Endothelial cell of umbilical vein (primary cell): ENCODE measurements at regions not wholly inside any gene's neighbourhood (a gene's known extent, or its start where the extent isn't known, plus 50 kb on each side); places are given as distances from the start of the nearest gene placed in this dataset.

Experiments used
- BruUV-seq: library from RNA; stranded (reverse); fragments of 400-500 nt; replicated peaks from 2 replicates; lab custom pipeline; 2021; lab: Mats Ljungman, UMichigan
- CTCF ChIA-PET: fragments of 300-600, 350-600 bp; sonication (Branson Sonifier 250); formaldehyde crosslinking; loops from one replicate; lab custom pipeline; 2021; ENCODE audit warnings: antibody characterized with exemption, inconsistent platforms; lab: Charles Lee
- POLR2A ChIA-PET: fragments of 300-600, 350-600 bp; sonication (Branson Sonifier 250); formaldehyde crosslinking; loops from one replicate; lab custom pipeline; 2021; ENCODE audit warnings: antibody characterized with exemption, inconsistent platforms; lab: Charles Lee
- DNase-seq: peaks from one replicate; pipeline ENCODE4 v3.0.0-alpha.2; 2011; ENCODE audit warnings: low read depth, low spot score
- FAIRE-seq: peaks from 2 replicates; lab custom pipeline; 2011; peaks lifted over from hg19 to GRCh38; lab: Jason Lieb, UNC
- H2AFZ ChIP-seq: 2 replicates; pipeline ENCODE4 v1.6.0; 2012; ENCODE audit warnings: low read depth, low read length, control low read depth, inconsistent platforms
- H3K27ac ChIP-seq: 2 replicates; pipeline ENCODE4 v1.5.1; 2011; ENCODE audit warnings: low read depth, mild to moderate bottlenecking, control low read depth, low read length, moderate library complexity; ENCODE audit not compliant: insufficient read depth
- H3K27me3 ChIP-seq, 2 experiments: 2 replicates each; pipeline versions ENCODE4 v1.6.0 to v1.6.1; 2011; ENCODE audit warnings: low read length in 2 of 2, mixed read lengths in 1 of 2; ENCODE audit not compliant: control insufficient read depth in 2 of 2, insufficient read depth in 2 of 2
- H3K36me3 ChIP-seq, 2 experiments: 2 replicates in 1 of 2; 3 replicates in 1 of 2; pipeline ENCODE4 v1.5.1; 2011; ENCODE audit warnings: low read length in 2 of 2, mild to moderate bottlenecking in 1 of 2, moderate library complexity in 1 of 2; ENCODE audit not compliant: control insufficient read depth in 2 of 2, insufficient read depth in 2 of 2; ENCODE audit errors: extremely low read depth in 1 of 2
- H3K4me1 ChIP-seq: 3 replicates; pipeline ENCODE4 v1.5.1; 2011; ENCODE audit warnings: mild to moderate bottlenecking, low read length; ENCODE audit not compliant: control insufficient read depth, insufficient read depth; ENCODE audit errors: extremely low read depth
- H3K4me2 ChIP-seq: 2 replicates; pipeline ENCODE4 v1.6.1; 2011; ENCODE audit warnings: low read length, control low read depth, mixed read lengths; ENCODE audit not compliant: insufficient read depth
- H3K4me3 ChIP-seq, 3 experiments: fragments of 200-600 bp in 1 of 3; sonication (generic), shearing (Covaris generic) in 1 of 3; replicated peaks in 1 of 3; 2 replicates each; pipeline ENCODE4 v1.5.1; 2011 to 2016; ENCODE audit warnings: control low read depth in 3 of 3, low read length in 3 of 3, mild to moderate bottlenecking in 2 of 3, inconsistent platforms in 1 of 3, low read depth in 1 of 3, moderate library complexity in 1 of 3; ENCODE audit not compliant: insufficient read depth in 1 of 3
- H3K79me2 ChIP-seq: 2 replicates; pipeline ENCODE4 v1.6.0; 2012; ENCODE audit warnings: low read length, inconsistent platforms; ENCODE audit not compliant: control insufficient read depth, insufficient read depth
- H3K9ac ChIP-seq: replicated peaks from 2 replicates; pipeline ENCODE3; 2011; ENCODE audit warnings: low read length, control low read depth; ENCODE audit not compliant: insufficient read depth; ENCODE audit errors: extremely low read depth
- H3K9me1 ChIP-seq: replicated peaks from 3 replicates; pipeline ENCODE4 v1.6.0; 2011; ENCODE audit warnings: mild to moderate bottlenecking, low read length; ENCODE audit not compliant: control insufficient read depth, insufficient read depth; ENCODE audit errors: extremely low read depth
- H3K9me3 ChIP-seq: replicated peaks from 2 replicates; pipeline ENCODE4 v1.5.1; 2012; ENCODE audit warnings: low read length, inconsistent platforms; ENCODE audit not compliant: control insufficient read depth, insufficient read depth
- H4K20me1 ChIP-seq: replicated peaks from 2 replicates; pipeline ENCODE3; 2011; ENCODE audit warnings: mild to moderate bottlenecking, low read length; ENCODE audit not compliant: control insufficient read depth, insufficient read depth; ENCODE audit errors: extremely low read depth
- EZH2 ChIP-seq: IDR thresholded peaks from 2 replicates; pipeline ENCODE4 v1.6.1; 2012; ENCODE audit warnings: borderline replicate concordance, low read depth, mild to moderate bottlenecking, moderate library complexity, low read length, inconsistent platforms; ENCODE audit not compliant: severe bottlenecking
- FOS ChIP-seq: IDR thresholded peaks from 2 replicates; pipeline ENCODE4 v1.6.1; 2011; ENCODE audit warnings: mild to moderate bottlenecking, low read length, moderate library complexity, borderline replicate concordance; ENCODE audit not compliant: insufficient read depth
- GATA2 ChIP-seq: IDR thresholded peaks from 2 replicates; pipeline ENCODE4 v1.7.0; 2011; ENCODE audit warnings: low read depth, mild to moderate bottlenecking, moderate library complexity, mixed read lengths, low read length; ENCODE audit not compliant: insufficient read length, insufficient read depth
- JUN ChIP-seq: IDR thresholded peaks from 2 replicates; pipeline ENCODE4 v1.6.1; 2011; ENCODE audit warnings: borderline replicate concordance, low read depth; ENCODE audit not compliant: insufficient read length, insufficient read depth
- MYC ChIP-seq: IDR thresholded peaks from one replicate; pipeline ENCODE4 v1.6.1; 2011; ENCODE audit warnings: mild to moderate bottlenecking, low read depth, low read length
- POLR2A ChIP-seq: IDR thresholded peaks from 2 replicates; pipeline ENCODE4 v1.6.1; 2012; ENCODE audit warnings: low read depth, mild to moderate bottlenecking, control low read depth, low read length
- POLR2AphosphoS5 ChIP-seq: IDR thresholded peaks from 2 replicates; pipeline ENCODE4 v1.6.1; 2012; ENCODE audit warnings: low read depth, mild to moderate bottlenecking, control low read depth, low read length, moderate library complexity; ENCODE audit not compliant: insufficient read depth
- dilution Hi-C: fragments of 300-500 bp; cut with MboI; formaldehyde crosslinking; loops from one replicate; pipeline ENCODE4 v1.15.0; 2019; ENCODE audit warnings: low sequenced_read_pairs; ENCODE audit not compliant: extremely low pct_ligation_motif_present
- intact Hi-C: fragments of 100-400 bp; cut with micrococcal nuclease; formaldehyde crosslinking; loops from one replicate; pipeline ENCODE4 v1.10.0; 2022
- TF ChIP-seq, protein P1 (sequence below): IDR thresholded peaks from 2 replicates; pipeline ENCODE4 v1.6.1; 2011; ENCODE audit not compliant: insufficient read depth, insufficient read length
- TF ChIP-seq, protein P2 (sequence below), 2 donors: IDR thresholded peaks; 1 replicate in 1 of 2; 2 replicates in 1 of 2; pipeline ENCODE4 v1.5.1; 2011; ENCODE audit warnings: low read length in 2 of 2, mild to moderate bottlenecking in 2 of 2, moderate library complexity in 2 of 2, control low read depth in 1 of 2, inconsistent platforms in 1 of 2, low read depth in 1 of 2; ENCODE audit not compliant: insufficient read depth in 1 of 2; ENCODE audit errors: extremely low read depth in 1 of 2

DNA sequence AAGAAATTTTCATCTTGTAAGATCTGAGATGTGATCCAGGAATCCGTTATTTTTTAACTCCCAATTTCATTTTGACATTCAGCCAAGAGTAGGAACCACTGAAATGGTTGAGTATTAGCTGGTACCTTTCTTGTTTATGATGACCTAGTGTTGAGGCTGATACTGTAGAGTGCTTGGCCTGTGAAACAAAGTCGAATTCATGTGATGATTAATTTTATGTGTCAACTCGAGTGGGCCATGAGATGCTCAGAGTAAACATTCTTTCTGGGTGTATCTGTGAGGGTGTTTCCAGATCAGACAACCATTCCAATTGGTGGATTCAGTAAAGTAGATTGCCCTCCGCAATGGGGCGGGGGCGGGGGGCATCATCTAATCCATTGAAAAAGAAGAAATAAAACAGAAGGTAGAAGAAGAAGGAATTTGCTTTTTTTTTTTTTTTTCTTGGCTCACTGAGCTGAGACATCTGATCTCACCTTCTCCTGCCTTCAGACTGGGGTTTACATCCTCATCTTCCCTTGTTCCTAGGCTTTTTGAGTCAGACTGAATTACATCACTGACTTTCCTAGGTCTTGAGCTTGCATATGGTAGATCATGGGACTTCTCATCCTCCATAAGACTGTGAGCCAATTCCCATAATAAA lies 264.6 kb upstream of the KCNJ16 start:
- H3K4me2 ChIP-seq = no peak overlapping the region
- dilution Hi-C loops (no loop called here), intact Hi-C loops (no loop called here)
- H3K9ac ChIP-seq = no peak overlapping the region
- CTCF ChIA-PET = interaction anchor here (0.9 kb wide), 1 partner anchor 202 kb away, joined by 3 read pairs; no protein-coding TSS in a partner anchor
- peaks cover 11% of the 10 kb centered on the region for H3K4me1 ChIP-seq
- POLR2A ChIA-PET = no interaction called here
- no peak overlapping the region for H3K27ac ChIP-seq
- H2AFZ ChIP-seq = no peak overlapping the region
- no peak overlapping the region for H3K4me3 ChIP-seq
- no peaks in the 10 kb centered on the region for H3K27me3 ChIP-seq
- TF ChIP-seq JUN (no peak), FOS (no peak), POLR2A (no peak), MYC (no peak), EZH2 (no peak), GATA2 (no peak), POLR2AphosphoS5 (no peak)
- TF ChIP-seq, protein P1, sequence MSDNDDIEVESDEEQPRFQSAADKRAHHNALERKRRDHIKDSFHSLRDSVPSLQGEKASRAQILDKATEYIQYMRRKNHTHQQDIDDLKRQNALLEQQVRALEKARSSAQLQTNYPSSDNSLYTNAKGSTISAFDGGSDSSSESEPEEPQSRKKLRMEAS = no peak
- TF ChIP-seq, protein P2, sequence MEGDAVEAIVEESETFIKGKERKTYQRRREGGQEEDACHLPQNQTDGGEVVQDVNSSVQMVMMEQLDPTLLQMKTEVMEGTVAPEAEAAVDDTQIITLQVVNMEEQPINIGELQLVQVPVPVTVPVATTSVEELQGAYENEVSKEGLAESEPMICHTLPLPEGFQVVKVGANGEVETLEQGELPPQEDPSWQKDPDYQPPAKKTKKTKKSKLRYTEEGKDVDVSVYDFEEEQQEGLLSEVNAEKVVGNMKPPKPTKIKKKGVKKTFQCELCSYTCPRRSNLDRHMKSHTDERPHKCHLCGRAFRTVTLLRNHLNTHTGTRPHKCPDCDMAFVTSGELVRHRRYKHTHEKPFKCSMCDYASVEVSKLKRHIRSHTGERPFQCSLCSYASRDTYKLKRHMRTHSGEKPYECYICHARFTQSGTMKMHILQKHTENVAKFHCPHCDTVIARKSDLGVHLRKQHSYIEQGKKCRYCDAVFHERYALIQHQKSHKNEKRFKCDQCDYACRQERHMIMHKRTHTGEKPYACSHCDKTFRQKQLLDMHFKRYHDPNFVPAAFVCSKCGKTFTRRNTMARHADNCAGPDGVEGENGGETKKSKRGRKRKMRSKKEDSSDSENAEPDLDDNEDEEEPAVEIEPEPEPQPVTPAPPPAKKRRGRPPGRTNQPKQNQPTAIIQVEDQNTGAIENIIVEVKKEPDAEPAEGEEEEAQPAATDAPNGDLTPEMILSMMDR (IDR thresholded peaks at IDR 0.05; ENCODE audit: extremely low read depth in 1 of 2, insufficient read depth in 1 of 2, low read depth in 1 of 2, low read length in 2 of 2) = no peak
- H4K20me1 ChIP-seq = no peaks in the 10 kb centered on the region
- BruUV-seq = no TSS peak
- DNase-seq = no peak
- FAIRE-seq = no peak
- H3K9me3 ChIP-seq = no peaks in the 10 kb centered on the region
- H3K36me3 ChIP-seq = no peaks in the 10 kb centered on the region
- H3K79me2 ChIP-seq = no peaks in the 10 kb centered on the region
- no peaks in the 10 kb centered on the region for H3K9me1 ChIP-seq
